GM21737 (cell line): ENCODE measurements at regions not wholly inside any gene's neighbourhood (a gene's known extent, or its start where the extent isn't known, plus 50 kb on each side); places are given as distances from the start of the nearest gene placed in this dataset.

ENCODE experiments used
- ATAC-seq: cut with Tn5 transposase; IDR thresholded peaks from one replicate; pipeline ENCODE4 v1.9.1; 2021; ENCODE audit warnings: mild to moderate bottlenecking, moderate library complexity; ENCODE audit not compliant: unreplicated experiment

DNA sequence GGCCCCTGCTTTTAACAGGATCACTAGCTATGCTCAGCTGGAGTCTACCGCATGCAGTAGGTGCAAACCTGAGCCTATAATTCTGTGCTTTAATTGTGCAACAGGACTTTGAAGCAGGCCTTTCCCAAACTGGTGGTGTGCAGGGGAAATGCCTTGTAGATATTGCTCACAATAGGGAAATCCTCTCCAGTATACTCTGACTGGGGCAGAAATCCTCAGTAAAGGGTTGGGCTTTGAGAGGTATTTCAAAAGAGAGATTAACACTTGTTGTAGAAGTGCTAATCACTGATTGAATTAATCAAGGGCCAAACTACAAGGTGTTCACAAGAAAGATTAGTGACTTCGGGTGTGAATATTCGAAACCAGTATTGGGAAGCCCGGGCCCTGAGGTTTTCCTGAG, 58.5 kb upstream of the EXOC6 start:
- no peak for ATAC-seq

DNA sequence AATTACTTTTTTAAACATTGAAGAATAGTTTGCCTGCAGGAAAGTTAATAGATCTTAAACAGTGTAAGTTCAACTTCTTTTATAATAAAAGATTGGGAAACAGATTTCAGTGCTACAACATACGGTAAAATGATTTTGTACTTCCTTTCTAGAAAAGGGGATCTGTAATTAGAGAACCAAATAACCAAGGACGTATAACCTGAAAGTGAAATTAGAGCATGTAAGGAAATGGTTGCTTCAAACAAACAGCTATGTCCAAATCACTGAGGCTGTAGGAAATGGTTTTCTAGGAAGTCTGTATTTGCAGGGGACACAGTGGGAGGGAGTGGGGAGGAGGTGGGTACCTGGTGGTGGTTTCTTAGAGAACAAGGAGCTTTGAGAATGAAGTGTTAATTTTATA, 57.9 kb upstream of the EXOC6 start:
- ATAC-seq = no peak

DNA sequence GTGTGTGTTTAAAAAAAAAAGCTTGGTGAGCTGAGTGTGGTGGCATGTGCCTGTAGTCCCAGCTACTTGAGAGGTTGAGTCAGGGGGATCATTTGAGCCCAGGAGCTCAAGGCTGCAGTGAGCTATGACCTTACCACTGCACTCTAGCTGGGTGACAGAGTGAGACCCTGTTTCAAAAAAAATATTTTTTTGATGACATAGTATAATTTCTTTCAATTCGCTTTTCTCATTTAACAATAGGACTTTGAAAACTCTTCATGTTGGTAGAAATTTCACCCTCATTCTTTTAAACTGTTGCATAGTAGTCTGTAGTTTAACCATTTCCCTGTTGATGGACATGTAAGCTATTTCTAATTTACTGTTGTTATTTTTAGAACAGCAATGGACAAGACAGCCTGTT, 55.7 kb upstream of the EXOC6 start:
- no peak for ATAC-seq
